ENCODE measurements at regions not wholly inside any gene's neighbourhood (a gene's known extent, or its start where the extent isn't known, plus 50 kb on each side); places are given as distances from the start of the nearest gene placed in this dataset.

GRCh38 chr18:77894060-77894459 lies 644.4 kb downstream of the GALR1 start:
- TF ChIP-seq, protein P1, sequence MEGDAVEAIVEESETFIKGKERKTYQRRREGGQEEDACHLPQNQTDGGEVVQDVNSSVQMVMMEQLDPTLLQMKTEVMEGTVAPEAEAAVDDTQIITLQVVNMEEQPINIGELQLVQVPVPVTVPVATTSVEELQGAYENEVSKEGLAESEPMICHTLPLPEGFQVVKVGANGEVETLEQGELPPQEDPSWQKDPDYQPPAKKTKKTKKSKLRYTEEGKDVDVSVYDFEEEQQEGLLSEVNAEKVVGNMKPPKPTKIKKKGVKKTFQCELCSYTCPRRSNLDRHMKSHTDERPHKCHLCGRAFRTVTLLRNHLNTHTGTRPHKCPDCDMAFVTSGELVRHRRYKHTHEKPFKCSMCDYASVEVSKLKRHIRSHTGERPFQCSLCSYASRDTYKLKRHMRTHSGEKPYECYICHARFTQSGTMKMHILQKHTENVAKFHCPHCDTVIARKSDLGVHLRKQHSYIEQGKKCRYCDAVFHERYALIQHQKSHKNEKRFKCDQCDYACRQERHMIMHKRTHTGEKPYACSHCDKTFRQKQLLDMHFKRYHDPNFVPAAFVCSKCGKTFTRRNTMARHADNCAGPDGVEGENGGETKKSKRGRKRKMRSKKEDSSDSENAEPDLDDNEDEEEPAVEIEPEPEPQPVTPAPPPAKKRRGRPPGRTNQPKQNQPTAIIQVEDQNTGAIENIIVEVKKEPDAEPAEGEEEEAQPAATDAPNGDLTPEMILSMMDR (IDR thresholded peaks at IDR 0.05): no peak
- no peak for TF ChIP-seq POLR2AphosphoS5 (IDR thresholded peaks at IDR 0.05)
- TF ChIP-seq POLR2A (IDR thresholded peaks at IDR 0.05): no peak
- no peak for TF ChIP-seq EP300 (IDR thresholded peaks at IDR 0.05)
